KOPT-K1 (cell line): ENCODE measurements at regions not wholly inside any gene's neighbourhood (a gene's known extent, or its start where the extent isn't known, plus 50 kb on each side); places are given as distances from the start of the nearest gene placed in this dataset.
"Not testable (repeated sequence)": the region's sequence is repeated elsewhere in the genome, so short reads cannot be mapped to it uniquely, and the experiment has no call there.

Experiments
- H3K27ac ChIP-seq: fragments of 200-600 bp; sonication (generic); 2 replicates; pipeline ENCODE4 v1.5.1; 2016; ENCODE audit warnings: antibody characterized with exemption, mild to moderate bottlenecking, low read depth, low read length; ENCODE audit not compliant: poor library complexity, severe bottlenecking
- H3K36me3 ChIP-seq: fragments of 200-600 bp; sonication (generic); 2 replicates; pipeline ENCODE4 v1.5.1; 2017; ENCODE audit warnings: antibody characterized with exemption, mild to moderate bottlenecking, low read length, moderate library complexity; ENCODE audit not compliant: insufficient read depth
- H3K9me3 ChIP-seq: fragments of 200-600 bp; sonication (generic); 2 replicates; pipeline ENCODE4 v1.5.1; 2017; ENCODE audit warnings: antibody characterized with exemption, low read length, mild to moderate bottlenecking; ENCODE audit not compliant: insufficient read depth, poor library complexity, severe bottlenecking

DNA sequence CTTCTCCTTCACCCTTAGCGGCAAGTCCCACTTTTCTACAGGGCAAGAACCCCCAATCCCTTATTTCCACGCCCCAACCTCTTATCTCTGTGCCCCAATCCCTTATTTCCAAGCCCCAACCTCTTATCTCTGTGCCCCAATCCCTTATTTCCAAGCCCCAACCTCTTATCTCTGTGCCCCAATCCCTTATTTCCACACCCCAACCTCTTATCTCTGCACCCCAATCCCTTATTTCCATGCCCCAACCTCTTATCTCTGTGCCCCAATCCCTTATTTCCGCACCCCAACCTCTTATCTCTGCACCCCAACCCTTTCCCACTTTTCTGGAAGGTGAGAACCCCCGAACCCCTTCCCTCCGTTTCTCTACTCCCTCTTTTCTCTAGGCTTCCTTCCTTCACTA lies 116.1 kb upstream of the GJE1 start:
- not testable (repeated sequence) for H3K36me3 ChIP-seq, H3K9me3 ChIP-seq, H3K27ac ChIP-seq

DNA sequence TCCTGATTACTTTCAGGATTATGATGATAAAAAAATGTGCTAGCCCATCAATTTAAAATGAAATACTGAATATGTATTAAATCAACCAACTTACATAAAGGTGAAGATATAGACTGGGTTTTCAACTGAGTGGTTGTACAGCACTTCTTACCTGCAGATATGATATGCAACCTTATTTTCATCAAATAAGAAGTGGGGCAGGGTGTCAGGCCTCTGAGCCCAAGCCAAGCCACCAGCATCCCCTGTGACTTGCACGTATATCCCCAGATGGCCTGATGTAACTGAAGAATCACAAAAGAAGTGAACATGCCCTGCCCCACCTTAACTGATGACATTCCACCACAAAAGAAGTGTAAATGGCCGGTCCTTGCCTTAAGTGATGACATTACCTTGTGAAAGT lies 117.3 kb upstream of the GJE1 start:
- H3K36me3 ChIP-seq, H3K27ac ChIP-seq, H3K9me3 ChIP-seq: not testable (repeated sequence)

DNA sequence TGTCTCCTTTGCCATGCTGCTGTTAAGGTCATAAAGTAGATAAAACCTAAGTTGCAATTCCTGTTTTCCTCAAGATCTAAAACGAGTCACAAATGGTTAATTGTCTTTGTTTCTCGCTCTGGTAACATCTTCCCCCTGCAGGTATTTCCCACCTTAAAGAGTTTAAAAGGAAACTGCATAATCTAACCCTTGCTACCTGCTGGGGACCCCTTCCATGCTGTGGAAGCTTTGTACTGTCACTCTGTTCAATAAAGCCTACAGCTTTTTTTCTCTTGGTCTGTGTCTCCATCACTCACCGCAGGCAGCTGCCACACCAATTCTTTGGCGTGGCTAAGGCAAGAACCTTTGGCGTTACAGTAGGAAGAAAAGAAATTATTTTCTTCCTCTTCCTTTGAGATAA lies 117.7 kb upstream of the GJE1 start:
- Histone ChIP-seq H3K36me3 (no peaks in the 10 kb centered on the region), H3K27ac (no peak overlapping the region), H3K9me3 (no peaks in the 10 kb centered on the region)

DNA sequence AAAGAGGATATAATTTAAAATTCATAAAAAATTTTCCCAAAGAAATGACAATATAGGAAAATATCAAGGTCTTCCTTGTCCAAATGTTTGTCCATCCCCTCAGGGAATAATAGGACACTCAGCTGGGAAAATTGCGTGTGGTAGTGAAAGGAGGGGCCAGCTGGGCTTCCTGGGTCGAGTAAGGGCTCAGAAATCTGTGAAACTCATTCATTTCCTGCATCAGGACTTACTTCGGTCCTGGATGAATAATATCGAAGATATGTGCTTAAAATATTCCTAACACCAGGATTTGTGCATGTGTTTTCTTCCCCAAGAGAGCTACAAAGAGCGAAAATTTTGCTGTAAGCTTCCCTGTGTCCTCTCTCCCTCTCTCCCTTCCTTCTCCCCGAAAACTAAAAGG lies 118.2 kb upstream of the GJE1 start:
- Histone ChIP-seq H3K36me3 (no peaks in the 10 kb centered on the region), H3K27ac (no peak overlapping the region), H3K9me3 (no peaks in the 10 kb centered on the region)

DNA sequence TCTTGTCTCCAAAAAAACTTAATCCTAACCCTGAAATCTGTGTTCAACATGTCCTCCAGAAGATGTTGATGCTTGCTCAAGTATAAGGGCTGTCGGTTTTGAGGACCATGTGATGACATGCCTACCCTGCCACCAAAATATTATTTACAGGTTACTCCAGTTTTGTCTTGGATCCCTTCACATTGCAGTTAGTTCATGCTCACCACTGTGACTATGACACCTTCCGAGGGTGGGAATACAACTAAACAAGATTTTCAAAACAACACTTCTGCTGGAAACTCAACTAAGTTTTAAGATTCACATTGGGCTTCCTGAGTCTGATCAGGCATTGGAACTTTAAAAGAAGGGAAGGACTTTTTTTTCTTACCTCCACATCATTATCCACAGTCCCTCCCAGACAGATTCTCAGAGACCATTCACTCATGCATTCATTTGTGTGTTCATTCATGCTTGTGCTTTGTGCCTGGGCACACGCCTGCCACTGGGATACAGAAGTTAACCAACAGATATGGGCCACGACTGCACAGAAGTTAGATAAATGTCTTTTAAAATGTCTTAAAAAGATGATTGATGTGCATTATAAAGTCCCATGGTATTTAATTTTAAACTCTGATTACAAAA lies 118.7 kb upstream of the GJE1 start:
- no peak overlapping the region for H3K27ac ChIP-seq
- H3K9me3 ChIP-seq: no peaks in the 10 kb centered on the region
- H3K36me3 ChIP-seq: no peaks in the 10 kb centered on the region

DNA sequence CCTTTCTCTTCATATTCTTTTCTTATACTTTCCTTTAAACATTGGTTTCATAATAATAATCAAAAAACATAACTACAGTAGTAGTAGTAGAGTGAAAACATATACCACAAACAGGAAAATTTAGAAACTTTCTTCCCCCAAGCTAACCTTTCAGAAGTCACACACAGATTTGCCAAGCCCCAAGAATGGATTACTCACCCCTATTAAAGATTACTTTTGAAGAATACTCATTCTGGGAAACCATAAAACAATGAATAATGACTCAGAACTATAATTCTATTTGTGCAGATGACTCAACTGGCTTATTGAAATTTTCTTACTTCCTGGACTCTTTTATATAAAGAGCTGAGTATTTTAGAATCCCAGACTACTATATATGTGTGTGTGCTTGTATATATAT lies 119.4 kb upstream of the GJE1 start:
- no peaks in the 10 kb centered on the region for H3K36me3 ChIP-seq
- no peaks in the 10 kb centered on the region for H3K9me3 ChIP-seq
- H3K27ac ChIP-seq: no peak overlapping the region

DNA sequence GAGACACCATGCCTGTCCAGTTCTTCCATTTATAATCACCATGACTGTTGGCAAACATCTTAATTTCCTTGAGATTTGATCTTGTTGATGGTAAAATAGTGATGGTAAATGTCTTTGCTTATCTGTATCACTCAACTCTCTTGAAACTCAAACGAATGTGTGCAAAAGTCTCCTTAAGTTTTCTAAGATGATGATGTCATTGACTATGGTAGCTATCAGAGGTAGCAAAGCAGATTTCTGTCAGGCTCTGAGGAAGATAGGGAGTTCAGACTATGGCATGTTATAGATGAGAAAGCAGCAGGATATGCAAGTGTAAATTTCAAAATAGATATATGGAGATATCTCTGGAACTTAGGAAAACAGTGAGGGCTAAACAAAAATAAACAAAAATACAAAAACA lies 121.0 kb upstream of the GJE1 start:
- Histone ChIP-seq H3K27ac (no peak overlapping the region), H3K9me3 (no peaks in the 10 kb centered on the region), H3K36me3 (no peaks in the 10 kb centered on the region)

DNA sequence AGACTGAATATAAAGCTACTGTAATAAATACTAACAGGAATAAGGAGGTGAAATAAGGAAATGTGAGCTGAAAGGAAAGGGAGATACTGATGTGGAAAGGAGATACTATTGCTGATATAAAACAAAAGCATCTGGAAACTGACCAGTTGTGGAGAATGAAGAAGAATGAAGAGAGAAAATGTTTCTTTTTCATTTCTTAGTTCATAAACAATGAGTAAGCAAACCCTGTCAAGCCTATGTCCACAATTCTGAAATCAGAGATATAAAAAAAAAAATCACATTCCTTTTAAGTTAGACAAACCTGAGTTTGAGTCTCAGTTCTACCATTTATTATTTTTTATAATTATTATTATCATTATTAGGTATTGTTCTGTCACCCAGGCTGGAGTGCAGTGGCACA lies 121.6 kb upstream of the GJE1 start:
- Histone ChIP-seq H3K9me3 (no peaks in the 10 kb centered on the region), H3K27ac (no peak overlapping the region), H3K36me3 (no peaks in the 10 kb centered on the region)

DNA sequence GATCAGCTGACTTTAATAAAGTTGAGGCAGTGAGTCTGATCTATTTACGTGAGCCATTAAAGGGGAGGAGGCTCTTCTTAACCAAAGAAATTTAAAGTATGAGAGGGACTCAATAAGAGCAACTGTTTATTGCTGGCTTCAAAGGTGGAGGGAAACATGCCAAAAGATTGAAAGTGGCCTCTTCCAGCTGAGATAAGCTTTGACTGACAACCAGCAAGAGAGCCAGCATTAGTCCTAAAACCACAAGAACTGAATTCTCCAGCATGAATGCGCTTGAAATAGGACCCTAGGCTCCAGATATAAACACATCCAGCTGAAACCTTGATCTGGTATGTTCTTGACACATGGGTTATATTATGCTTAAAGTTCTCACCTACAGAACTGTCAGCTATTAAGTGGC lies 123.1 kb upstream of the GJE1 start:
- Histone ChIP-seq H3K36me3 (no peaks in the 10 kb centered on the region), H3K9me3 (no peaks in the 10 kb centered on the region), H3K27ac (no peak overlapping the region)

DNA sequence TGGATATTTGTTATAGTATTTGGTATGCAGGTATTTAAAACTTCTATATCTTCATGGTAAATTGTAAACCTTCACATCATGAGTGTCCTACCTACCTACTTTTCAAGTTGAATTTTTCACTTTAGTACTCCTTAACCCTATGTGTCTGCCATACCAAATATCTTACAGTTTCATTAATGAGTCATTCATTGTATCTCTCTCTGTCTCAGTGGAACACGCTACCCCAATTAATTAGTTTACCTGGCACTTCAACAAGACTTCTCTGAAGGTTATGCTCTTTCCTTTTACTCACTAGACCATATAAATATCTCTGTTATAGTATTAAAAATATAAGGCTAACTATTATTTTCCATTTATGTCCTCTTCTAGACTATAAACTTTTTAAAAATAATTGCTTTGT lies 123.9 kb upstream of the GJE1 start:
- no peaks in the 10 kb centered on the region for H3K36me3 ChIP-seq

DNA sequence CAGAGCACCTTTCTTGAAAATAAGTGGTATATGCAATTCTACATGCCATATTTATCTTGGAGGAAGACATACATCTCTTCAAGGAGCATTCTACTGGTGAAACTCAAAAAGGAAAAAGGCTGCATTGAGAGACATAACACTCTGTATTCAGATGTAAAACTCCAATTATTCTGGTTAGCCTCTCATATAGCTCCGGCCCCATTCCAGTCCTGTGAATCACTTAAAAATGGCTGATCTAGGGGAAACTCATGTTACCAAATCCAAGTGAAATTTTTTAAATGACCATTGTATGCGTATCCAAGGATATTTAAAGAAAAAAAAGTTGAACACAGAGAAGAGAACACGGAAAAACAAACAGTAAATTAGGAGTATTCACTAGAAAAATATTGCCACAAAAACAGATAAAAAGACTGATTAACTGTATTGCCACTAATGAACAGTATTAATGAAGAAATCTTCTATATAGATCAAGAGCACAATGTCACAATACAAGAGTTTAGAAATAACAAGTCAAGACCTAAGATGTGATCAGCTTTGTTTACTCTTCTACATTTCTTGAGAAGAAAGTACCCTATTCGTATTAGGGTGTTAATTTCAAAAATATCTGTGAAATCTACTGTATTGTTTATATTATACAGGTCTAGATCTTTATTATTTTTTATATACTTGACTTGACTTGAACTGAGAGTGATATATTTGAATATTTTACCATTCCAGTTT lies 124.5 kb upstream of the GJE1 start:
- Histone ChIP-seq H3K9me3 (no peaks in the 10 kb centered on the region), H3K36me3 (no peaks in the 10 kb centered on the region), H3K27ac (no peak overlapping the region)

More for the DNA sequence above, 123.9 kb upstream of the GJE1 start:
- H3K9me3 ChIP-seq: no peaks in the 10 kb centered on the region
- H3K27ac ChIP-seq: no peak overlapping the region

DNA sequence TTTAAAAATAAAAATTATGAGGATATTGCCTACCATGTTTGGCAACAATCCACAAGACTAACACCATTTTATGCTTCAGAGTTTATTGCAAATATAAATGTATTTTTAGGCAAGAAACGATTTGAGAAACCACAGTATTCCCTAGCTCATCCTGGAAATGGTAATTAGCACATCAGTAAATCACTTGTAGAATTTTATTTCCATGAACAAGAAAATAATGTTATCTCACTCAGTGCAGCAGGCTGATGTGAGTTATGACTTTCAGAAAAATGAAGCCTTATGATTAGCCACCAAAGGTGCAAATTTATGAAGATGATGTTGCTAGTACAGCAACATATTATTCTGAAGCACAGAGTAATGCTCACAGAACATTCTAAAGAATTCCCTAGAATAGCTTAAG lies 127.7 kb upstream of the GJE1 start:
- no peaks in the 10 kb centered on the region for H3K36me3 ChIP-seq
- no peak overlapping the region for H3K27ac ChIP-seq
- no peaks in the 10 kb centered on the region for H3K9me3 ChIP-seq

DNA sequence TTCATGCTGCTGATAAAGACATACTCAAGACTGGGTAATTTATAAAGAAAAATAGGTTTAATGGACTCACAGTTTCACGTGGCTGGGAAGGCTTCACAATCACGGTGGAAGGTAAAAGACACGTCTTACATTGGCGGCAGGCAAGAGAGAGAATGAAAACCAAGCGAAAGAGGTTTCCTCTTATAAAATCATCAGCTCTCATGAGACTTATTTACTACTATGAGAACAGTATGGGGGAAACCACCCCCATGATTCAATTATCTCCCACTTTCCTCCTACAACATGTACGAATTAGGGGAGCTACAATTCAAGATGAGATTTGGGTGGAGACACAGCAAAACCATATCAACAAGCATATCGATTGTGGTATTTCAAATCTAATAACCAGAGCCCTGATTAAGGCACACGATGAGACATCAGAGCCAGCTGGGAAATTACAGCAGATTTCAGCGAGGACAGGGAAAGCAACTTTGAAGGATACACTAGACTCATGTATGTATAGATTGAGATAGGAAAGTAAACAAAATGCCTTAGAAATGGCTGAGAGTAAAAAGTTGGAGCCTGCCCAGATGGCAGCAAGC lies 129.8 kb upstream of the GJE1 start:
- H3K27ac ChIP-seq: no peak overlapping the region

DNA sequence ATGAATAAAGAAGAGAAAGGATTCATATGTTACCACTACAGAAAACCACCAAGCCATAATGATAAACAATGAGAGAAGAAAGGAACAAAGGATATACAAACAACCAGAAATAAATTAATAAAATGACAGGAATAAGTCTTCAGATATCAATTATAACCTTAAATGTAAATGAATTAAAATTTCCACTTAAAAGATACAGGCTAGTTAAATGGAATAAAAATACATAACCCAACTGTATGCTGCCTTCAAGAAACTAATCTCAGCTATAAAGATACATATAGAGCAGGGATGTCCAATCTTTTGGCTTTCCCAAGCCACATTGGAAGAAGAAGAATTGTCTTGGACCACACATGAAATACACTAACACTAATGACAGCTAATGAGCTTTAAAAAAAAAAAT lies 135.9 kb upstream of the GJE1 start:
- H3K36me3 ChIP-seq: no peaks in the 10 kb centered on the region

More for the DNA sequence above, 129.8 kb upstream of the GJE1 start:
- Histone ChIP-seq H3K36me3 (no peaks in the 10 kb centered on the region), H3K9me3 (no peaks in the 10 kb centered on the region)

DNA sequence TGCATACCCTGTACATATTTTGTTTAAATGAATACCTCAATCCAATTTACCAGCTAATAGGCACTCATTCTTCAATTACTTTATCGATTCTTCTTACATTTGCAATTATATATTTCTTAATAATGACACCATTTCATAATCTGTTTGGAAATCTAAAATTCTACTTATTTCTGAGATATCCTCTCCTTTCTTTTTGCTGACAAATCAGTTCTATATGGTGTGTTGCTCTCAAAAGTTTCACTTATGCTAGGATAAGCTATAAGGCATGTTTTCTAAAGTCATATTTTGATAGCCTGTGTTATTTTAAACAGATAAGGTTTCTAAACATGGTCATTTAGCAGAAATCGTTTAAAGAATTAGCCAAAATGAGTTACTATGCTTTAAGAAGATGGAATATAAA lies 140.6 kb upstream of the GJE1 start:
- Histone ChIP-seq H3K27ac (no peak overlapping the region), H3K9me3 (no peaks in the 10 kb centered on the region), H3K36me3 (no peaks in the 10 kb centered on the region)

More for the DNA sequence above, 135.9 kb upstream of the GJE1 start:
- H3K27ac ChIP-seq: no peak overlapping the region
- no peaks in the 10 kb centered on the region for H3K9me3 ChIP-seq

DNA sequence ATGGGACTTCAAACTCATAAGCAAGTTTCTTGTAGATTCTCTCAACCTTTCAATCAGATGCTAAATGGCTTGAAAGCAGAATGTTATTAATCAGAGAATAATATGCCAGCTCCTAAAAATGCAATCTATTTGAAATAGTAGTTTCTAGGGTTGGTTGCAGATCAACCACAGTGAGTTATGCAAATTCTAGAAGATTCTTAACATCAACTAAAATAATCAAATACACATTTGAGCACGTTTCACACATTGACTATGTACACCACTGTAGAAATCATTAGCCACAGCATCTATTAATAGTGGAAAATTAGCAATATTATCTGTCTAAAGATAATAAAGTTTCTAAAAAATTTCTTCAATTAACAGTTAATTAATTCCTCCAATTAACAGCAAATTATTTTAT lies 141.9 kb upstream of the GJE1 start:
- H3K36me3 ChIP-seq: no peaks in the 10 kb centered on the region

More for the DNA sequence above, 141.9 kb upstream of the GJE1 start:
- H3K27ac ChIP-seq: no peak overlapping the region
- H3K9me3 ChIP-seq: no peaks in the 10 kb centered on the region
